ENCODE measurements at regions not wholly inside any gene's neighbourhood (a gene's known extent, or its start where the extent isn't known, plus 50 kb on each side); places are given as distances from the start of the nearest gene placed in this dataset.

- in situ Hi-C loops (cut with MboI; ENCODE audit: low sequenced_read_pairs) = no loop called here
Observed at GRCh38 chr5:19266791-19267190, 721.2 kb downstream of the CDH18 start.

More at GRCh38 chr5:19266791-19267190, 721.2 kb downstream of the CDH18 start:
- no peak overlapping the region for H2BK15ac ChIP-seq (ENCODE audit: low read depth, low read length)
- no peaks in the 10 kb centered on the region for H3K79me1 ChIP-seq (ENCODE audit: low read depth in 1 of 2, low read length in 2 of 2)
- no TSS peak for BruUV-seq (replicated peaks)
- no peaks in the 10 kb centered on the region for H3K9me1 ChIP-seq (ENCODE audit: insufficient read depth, low read length)
- dilution Hi-C loops (cut with HindIII; ENCODE audit: low sequenced_read_pairs, unreplicated experiment) = no loop called here
- no peak overlapping the region for H4K8ac ChIP-seq (ENCODE audit: low read depth in 2 of 2, low read length in 2 of 2)
- no peaks in the 10 kb centered on the region for H3K36me3 ChIP-seq (ENCODE audit: control insufficient read depth, insufficient read depth, low read length)
- H4K5ac ChIP-seq (ENCODE audit: low read depth, low read length) = no peak overlapping the region
- H4K91ac ChIP-seq (ENCODE audit: insufficient read depth, low read depth, low read length) = no peak overlapping the region
- H2BK5ac ChIP-seq (ENCODE audit: low read depth, low read length, poor library complexity, severe bottlenecking) = no peak overlapping the region
- no peak overlapping the region for H2AK5ac ChIP-seq (ENCODE audit: low read depth, low read length)
- no peak overlapping the region for H2AFZ ChIP-seq (replicated peaks; ENCODE audit: low read length, poor library complexity)
- no peaks in the 10 kb centered on the region for H3K27me3 ChIP-seq (ENCODE audit: control insufficient read depth, insufficient read depth, low read length)
- no peak overlapping the region for H2BK120ac ChIP-seq (ENCODE audit: low read depth, low read length)
- peaks cover 4% of the 10 kb centered on the region for H3K9me3 ChIP-seq (ENCODE audit: control insufficient read depth, insufficient read depth, low read length)
- no peak overlapping the region for H3K4me3 ChIP-seq (ENCODE audit: insufficient read depth, low read depth, low read length)
- H3K4me2 ChIP-seq (ENCODE audit: low read depth, low read length) = no peak overlapping the region
- POLR2A ChIA-PET (ENCODE audit: unreplicated experiment) = no interaction called here
- WGBS, 2 experiments (ENCODE audit: extremely low coverage in 2 of 2, insufficient read length in 1 of 2) = no CpG with 5 or more reads among the region's 4 CpGs
- TF ChIP-seq CHD1 (IDR thresholded peaks at IDR 0.05; ENCODE audit: low read depth, low read length) (no peak), ELK1 (IDR thresholded peaks at IDR 0.05; ENCODE audit: borderline replicate concordance, low read depth, low read length) (no peak), FOS (IDR thresholded peaks at IDR 0.05; ENCODE audit: low read depth, low read length) (no peak), MAZ (IDR thresholded peaks at IDR 0.05; ENCODE audit: borderline replicate concordance, low read depth, low read length) (no peak), NFE2L2 (IDR thresholded peaks at IDR 0.05; ENCODE audit: low read depth, low read length) (no peak), MAFK (IDR thresholded peaks at IDR 0.05; ENCODE audit: low read depth, low read length) (no peak), USF2 (IDR thresholded peaks at IDR 0.05; ENCODE audit: low read depth, low read length) (no peak), MXI1 (IDR thresholded peaks at IDR 0.05; ENCODE audit: borderline replicate concordance, low read depth, low read length) (no peak), RAD21 (IDR thresholded peaks at IDR 0.05; ENCODE audit: low read length) (no peak), BHLHE40 (IDR thresholded peaks at IDR 0.05; ENCODE audit: low read depth, low read length) (no peak), RFX5 (IDR thresholded peaks at IDR 0.05; ENCODE audit: low read depth, low read length) (no peak), SMC3 (IDR thresholded peaks at IDR 0.05; ENCODE audit: low read depth, low read length) (no peak), POLR2A (IDR thresholded peaks at IDR 0.05; ENCODE audit: low read depth, low read length) (no peak), CEBPB (IDR thresholded peaks at IDR 0.05; ENCODE audit: low read depth, low read length) (no peak), RCOR1 (IDR thresholded peaks at IDR 0.05; ENCODE audit: insufficient replicate concordance, low read length) (no peak)
- TF ChIP-seq, protein P1, sequence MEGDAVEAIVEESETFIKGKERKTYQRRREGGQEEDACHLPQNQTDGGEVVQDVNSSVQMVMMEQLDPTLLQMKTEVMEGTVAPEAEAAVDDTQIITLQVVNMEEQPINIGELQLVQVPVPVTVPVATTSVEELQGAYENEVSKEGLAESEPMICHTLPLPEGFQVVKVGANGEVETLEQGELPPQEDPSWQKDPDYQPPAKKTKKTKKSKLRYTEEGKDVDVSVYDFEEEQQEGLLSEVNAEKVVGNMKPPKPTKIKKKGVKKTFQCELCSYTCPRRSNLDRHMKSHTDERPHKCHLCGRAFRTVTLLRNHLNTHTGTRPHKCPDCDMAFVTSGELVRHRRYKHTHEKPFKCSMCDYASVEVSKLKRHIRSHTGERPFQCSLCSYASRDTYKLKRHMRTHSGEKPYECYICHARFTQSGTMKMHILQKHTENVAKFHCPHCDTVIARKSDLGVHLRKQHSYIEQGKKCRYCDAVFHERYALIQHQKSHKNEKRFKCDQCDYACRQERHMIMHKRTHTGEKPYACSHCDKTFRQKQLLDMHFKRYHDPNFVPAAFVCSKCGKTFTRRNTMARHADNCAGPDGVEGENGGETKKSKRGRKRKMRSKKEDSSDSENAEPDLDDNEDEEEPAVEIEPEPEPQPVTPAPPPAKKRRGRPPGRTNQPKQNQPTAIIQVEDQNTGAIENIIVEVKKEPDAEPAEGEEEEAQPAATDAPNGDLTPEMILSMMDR (conservative IDR thresholded peaks at IDR 0.05; ENCODE audit: low read depth, low read length) = no peak
- H3K14ac ChIP-seq (replicated peaks; ENCODE audit: low read depth, low read length) = no peak overlapping the region
- H3K18ac ChIP-seq (ENCODE audit: low read depth, low read length) = no peak overlapping the region
- H3K23ac ChIP-seq (ENCODE audit: low read depth, low read length) = no peak overlapping the region
- ATAC-seq (ENCODE audit: low read depth) (no peak), DNase-seq (no peak)
- CTCF ChIA-PET = no interaction called here
- no peaks in the 10 kb centered on the region for H3K4me1 ChIP-seq (ENCODE audit: control insufficient read depth, insufficient read depth, low read length)
- intact Hi-C loops (cut with micrococcal nuclease) = no loop called here
- H2AK9ac ChIP-seq (replicated peaks; ENCODE audit: low read depth, low read length, poor library complexity) = no peak overlapping the region
- no peaks in the 10 kb centered on the region for H4K20me1 ChIP-seq (ENCODE audit: insufficient read depth, low read length)
- no peak overlapping the region for H3K4ac ChIP-seq (ENCODE audit: low read depth, low read length)
- H3K27ac ChIP-seq (ENCODE audit: insufficient read depth, low read length) = no peak overlapping the region
- no peak overlapping the region for H3K9ac ChIP-seq (ENCODE audit: low read depth, low read length)
- H2BK20ac ChIP-seq (ENCODE audit: low read depth, low read length) = no peak overlapping the region
- H3K56ac ChIP-seq (ENCODE audit: extremely low read depth, insufficient read depth, low read length) = no peak overlapping the region

All from IMR-90 (cell line).